HCT116 (cell line): ENCODE measurements at regions not wholly inside any gene's neighbourhood (a gene's known extent, or its start where the extent isn't known, plus 50 kb on each side); places are given as distances from the start of the nearest gene placed in this dataset.

Experiments
- ATAC-seq: fragments of 200-7000 bp; cut with Tn5 transposase; 2 replicates; pipeline ENCODE4 v1.9.1; 2020; ENCODE audit warnings: mild to moderate bottlenecking, moderate library complexity
- BruUV-seq: library from RNA; stranded (reverse); fragments of 400-500 nt; replicated peaks from 2 replicates; lab custom pipeline; 2021; lab: Mats Ljungman, UMichigan
- CTCF ChIA-PET: fragments of 300-600 bp; sonication (Branson Sonifier 250); formaldehyde crosslinking; loops from one replicate; lab custom pipeline; 2021; ENCODE audit warnings: antibody characterized with exemption; lab: Charles Lee
- POLR2A ChIA-PET: fragments of 300-600, 350-600 bp; sonication (Branson Sonifier 250); formaldehyde crosslinking; loops from one replicate; lab custom pipeline; 2021; ENCODE audit warnings: antibody characterized with exemption; lab: Charles Lee
- RAD21 ChIA-PET, 2 experiments: fragments of 300-600 bp; sonication (Branson Sonifier 250); formaldehyde crosslinking; loops; one replicate each; lab custom pipeline; 2023; ENCODE audit warnings: low total read pairs in 2 of 2; ENCODE audit not compliant: uncharacterized antibody in 2 of 2, unreplicated experiment in 2 of 2, low non-redundant PET in 1 of 2; lab: Charles Lee
- DNase-seq: peaks from one replicate; pipeline ENCODE4 v3.0.0-alpha.2; 2010; ENCODE audit warnings: low read depth, low spot score
- H2AFZ ChIP-seq: fragments of 200-600 bp; shearing (Covaris generic), sonication (generic); 2 replicates; pipeline ENCODE4 v1.6.1; 2017; ENCODE audit warnings: low read depth, mixed run types, mixed read lengths, antibody characterized with exemption, low read length; ENCODE audit not compliant: poor library complexity, severe bottlenecking
- H3K27ac ChIP-seq: 2 replicates; pipeline ENCODE4 v1.5.1; 2012; ENCODE audit warnings: low read depth, low read length
- H3K27me3 ChIP-seq: fragments of 200-600 bp; sonication (generic); 2 replicates; pipeline ENCODE4 v1.6.1; 2016; ENCODE audit warnings: mixed run types, low read length, mixed read lengths; ENCODE audit not compliant: insufficient read depth
- H3K36me3 ChIP-seq, 2 experiments: fragments of 200-500 bp in 1 of 2; fragments of 200-600 bp in 1 of 2; sonication (Bioruptor generic) in 1 of 2; sonication (generic) in 1 of 2; 2 replicates each; pipeline versions ENCODE4 v1.5.1 to v1.6.1; 2014 to 2016; ENCODE audit warnings: low read length in 2 of 2, inconsistent platforms in 1 of 2, mixed read lengths in 1 of 2, mixed run types in 1 of 2; ENCODE audit not compliant: insufficient read depth in 2 of 2, control insufficient read depth in 1 of 2
- H3K4me1 ChIP-seq, 2 experiments: fragments of 200-600 bp in 1 of 2; sonication (generic) in 1 of 2; 2 replicates each; pipeline versions ENCODE4 v1.5.1 to v1.6.1; 2012 to 2017; ENCODE audit warnings: low read length in 2 of 2, inconsistent platforms in 1 of 2, mild to moderate bottlenecking in 1 of 2, mixed read lengths in 1 of 2, mixed run types in 1 of 2, moderate library complexity in 1 of 2; ENCODE audit not compliant: insufficient read depth in 2 of 2, control insufficient read depth in 1 of 2
- H3K4me2 ChIP-seq: fragments of 200-600 bp; sonication (generic); 2 replicates; pipeline ENCODE4 v1.6.1; 2017; ENCODE audit warnings: mixed run types, low read length, mixed read lengths
- H3K4me3 ChIP-seq, 2 experiments: fragments of 200-600 bp in 1 of 2; sonication (generic) in 1 of 2; replicated peaks in 1 of 2; 2 replicates each; pipeline ENCODE4 v1.5.1; 2011 to 2016; ENCODE audit warnings: low read length in 2 of 2, control low read depth in 1 of 2, low read depth in 1 of 2, mild to moderate bottlenecking in 1 of 2, mixed read lengths in 1 of 2, mixed run types in 1 of 2
- H3K79me2 ChIP-seq: fragments of 200-600 bp; sonication (generic); 2 replicates; pipeline ENCODE4 v1.6.1; 2017; ENCODE audit warnings: mild to moderate bottlenecking, mixed run types, low read length, moderate library complexity, mixed read lengths; ENCODE audit not compliant: insufficient read depth
- H3K9ac ChIP-seq: fragments of 200-600 bp; sonication (generic); 2 replicates; pipeline ENCODE4 v1.6.1; 2016; ENCODE audit warnings: low read length, mixed read lengths
- H3K9me2 ChIP-seq: fragments of 200-600 bp; sonication (generic), shearing (Covaris generic); 2 replicates; pipeline ENCODE4 v1.6.1; 2017; ENCODE audit warnings: mixed run types, mild to moderate bottlenecking, moderate library complexity; ENCODE audit not compliant: insufficient read depth
- H3K9me3 ChIP-seq, 2 experiments: fragments of 200-500 bp in 1 of 2; fragments of 200-600 bp in 1 of 2; sonication (Bioruptor generic) in 1 of 2; sonication (generic) in 1 of 2; 2 replicates each; pipeline ENCODE4 v1.6.1; 2014 to 2017; ENCODE audit warnings: low read length in 2 of 2, mixed read lengths in 2 of 2, inconsistent platforms in 1 of 2, low read depth in 1 of 2, mild to moderate bottlenecking in 1 of 2, mixed run types in 1 of 2, moderate library complexity in 1 of 2; ENCODE audit not compliant: control insufficient read depth in 1 of 2, insufficient read depth in 1 of 2
- H4K20me1 ChIP-seq: fragments of 200-600 bp; sonication (generic), shearing (Covaris generic); 2 replicates; pipeline ENCODE4 v1.6.1; 2017; ENCODE audit warnings: mixed run types, mild to moderate bottlenecking, moderate library complexity; ENCODE audit not compliant: insufficient read depth
- CBX3 ChIP-seq: IDR thresholded peaks from 2 replicates; pipeline ENCODE4 v1.6.1; 2012; ENCODE audit warnings: low read depth
- CEBPB ChIP-seq: IDR thresholded peaks from 2 replicates; pipeline ENCODE4 v1.6.1; 2012; ENCODE audit warnings: low read depth
- EZH2phosphoT487 ChIP-seq: fragments of 200-600 bp; IDR thresholded peaks from 2 replicates; pipeline ENCODE4 v1.6.1; 2018; ENCODE audit warnings: antibody characterized with exemption, borderline replicate concordance
- FOSL1 ChIP-seq: IDR thresholded peaks from 2 replicates; pipeline ENCODE4 v1.6.1; 2012; ENCODE audit warnings: low read depth
- MAX ChIP-seq: IDR thresholded peaks from 2 replicates; pipeline ENCODE4 v1.6.1; 2012
- RAD21 ChIP-seq: IDR thresholded peaks from 2 replicates; pipeline ENCODE4 v1.6.1; 2012; ENCODE audit warnings: low read depth, mild to moderate bottlenecking
- SP1 ChIP-seq: IDR thresholded peaks from 2 replicates; pipeline ENCODE4 v1.6.1; 2012; ENCODE audit warnings: low read depth
- TCF7L2 ChIP-seq: IDR thresholded peaks from 2 replicates; pipeline ENCODE4 v1.7.0; 2011; ENCODE audit warnings: borderline replicate concordance, inconsistent platforms; ENCODE audit not compliant: insufficient read depth, insufficient read length; ENCODE audit errors: extremely low read depth
- YY1 ChIP-seq: IDR thresholded peaks from 2 replicates; pipeline ENCODE4 v1.6.1; 2011; ENCODE audit warnings: low read length, low read depth, moderate library complexity, mild to moderate bottlenecking; ENCODE audit not compliant: insufficient replicate concordance; ENCODE audit errors: extremely low read depth
- ZFX ChIP-seq: fragments of 450-650 bp; IDR thresholded peaks from 2 replicates; pipeline ENCODE4 v1.6.1; 2017
- ZNF274 ChIP-seq: fragments of 200-500 bp; sonication (Bioruptor generic); IDR thresholded peaks from 2 replicates; pipeline ENCODE4 v1.6.1; 2014; ENCODE audit warnings: mild to moderate bottlenecking, low read depth, low read length, inconsistent platforms
- intact Hi-C: fragments of 100-400 bp; cut with micrococcal nuclease; formaldehyde crosslinking; loops from 2 replicates; pipeline ENCODE4 v1.10.0; 2022

GRCh38 chr2:226609366-226609765 lies 190.3 kb downstream of the IRS1 start:
- ChIA-PET RAD21 (no interaction called here), CTCF (no interaction called here), POLR2A (no interaction called here)
- Histone ChIP-seq H3K4me2 (no peak overlapping the region), H2AFZ (no peak overlapping the region), H3K79me2 (no peaks in the 10 kb centered on the region), H4K20me1 (no peaks in the 10 kb centered on the region), H3K4me3 (no peak overlapping the region), H3K27me3 (no peaks in the 10 kb centered on the region), H3K9me3 (no peaks in the 10 kb centered on the region), H3K36me3 (peaks cover 2 to 43% of the 10 kb centered on the region in 2 experiments; a peak in 3 of 4 replicates), H3K9me2 (no peaks in the 10 kb centered on the region), H3K9ac (no peak overlapping the region), H3K4me1 (peaks cover 43 to 50% of the 10 kb centered on the region in 2 experiments), H3K27ac (peak overlapping the region; percentile 96; the same call in 1 of the 2 replicates)
- intact Hi-C loops = no loop called here
- DNase-seq (no peak), ATAC-seq (no peak)
- no TSS peak for BruUV-seq
- TF ChIP-seq CBX3 (peak; percentile 29; the same call in 1 of the 2 replicates), ZNF274 (no peak), FOSL1 (no peak), EZH2phosphoT487 (no peak), SP1 (no peak), YY1 (no peak)

DNA sequence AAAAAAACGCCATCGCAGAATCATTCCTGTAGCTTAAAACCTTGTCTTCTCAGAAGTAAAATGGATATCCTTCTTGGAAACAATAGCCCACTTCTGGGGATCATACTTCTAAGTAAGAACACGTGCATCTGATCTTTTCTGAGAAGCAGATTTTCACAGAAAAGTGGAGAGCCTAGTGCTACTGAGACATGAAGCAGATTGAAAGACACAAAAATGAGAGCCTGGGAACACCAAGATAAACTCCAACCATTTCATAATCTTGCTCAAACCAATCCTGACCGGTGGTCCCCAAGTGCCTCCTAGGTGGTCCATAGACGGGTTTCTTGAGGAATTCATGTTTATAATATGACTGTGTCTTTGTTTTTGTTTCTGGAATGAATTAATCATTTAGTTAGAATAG lies 191.2 kb downstream of the IRS1 start:
- ATAC-seq (no peak), DNase-seq (no peak)
- TF ChIP-seq MAX (no peak), TCF7L2 (no peak), CEBPB (no peak), ZFX (no peak), RAD21 (no peak), FOSL1 (no peak)
- BruUV-seq = no TSS peak
- intact Hi-C loops = no loop called here
- Histone ChIP-seq H3K27ac (peak overlapping the region; percentile 96; the same call in 1 of the 2 replicates), H2AFZ (no peak overlapping the region), H3K4me1 (peaks cover 41 to 42% of the 10 kb centered on the region in 2 experiments), H4K20me1 (no peaks in the 10 kb centered on the region), H3K4me3 (no peak overlapping the region), H3K9me3 (no peaks in the 10 kb centered on the region), H3K27me3 (no peaks in the 10 kb centered on the region), H3K4me2 (no peak overlapping the region), H3K79me2 (no peaks in the 10 kb centered on the region), H3K9me2 (no peaks in the 10 kb centered on the region), H3K9ac (no peak overlapping the region), H3K36me3 (peaks cover 2 to 40% of the 10 kb centered on the region in 2 experiments; a peak in 3 of 4 replicates)
- RAD21 ChIA-PET = no interaction called here
- CTCF ChIA-PET = no interaction called here
- POLR2A ChIA-PET = no interaction called here
